ENCODE measurements at regions not wholly inside any gene's neighbourhood (a gene's known extent, or its start where the extent isn't known, plus 50 kb on each side); places are given as distances from the start of the nearest gene placed in this dataset.
"Not testable (repeated sequence)": the region's sequence is repeated elsewhere in the genome, so short reads cannot be mapped to it uniquely, and the experiment has no call there.

GRCh38 chr2:53610260-53610659 is 157.3 kb upstream of the CHAC2 start:
- DNase-seq: no peak

- peak in 1 of 3 experiments; percentile 40 for DNase-seq
Measured at GRCh38 chr2:53609551-53609950, 158.1 kb upstream of the CHAC2 start.

- DNase-seq: no peak
Measured at GRCh38 chr2:53608293-53608692, 159.3 kb upstream of the CHAC2 start.

GRCh38 chr2:53600815-53601214 is 166.8 kb upstream of the CHAC2 start:
- peak; percentile 19 to 73 (median 29) for DNase-seq

GRCh38 chr2:53586733-53587612 is 180.6 kb upstream of the CHAC2 start:
- not testable (repeated sequence) for DNase-seq

- DNase-seq: no peak
Measured at GRCh38 chr2:53584986-53585385, 182.6 kb upstream of the CHAC2 start.

- DNase-seq: no peak
Measured at GRCh38 chr2:53583583-53583982, 184.0 kb upstream of the CHAC2 start.

GRCh38 chr2:53582556-53582955 is 185.0 kb upstream of the CHAC2 start:
- no peak for DNase-seq

GRCh38 chr2:53576166-53576565 is 191.4 kb upstream of the CHAC2 start:
- no peak for DNase-seq

GRCh38 chr2:53575721-53576124 is 191.9 kb upstream of the CHAC2 start:
- DNase-seq: peak; percentile 10 to 96 (median 73)

GRCh38 chr2:53572696-53573095 is 194.9 kb upstream of the CHAC2 start:
- no peak for DNase-seq

- DNase-seq: peak in 1 of 3 experiments; percentile 22
Measured at GRCh38 chr2:53569957-53570727, 197.5 kb upstream of the CHAC2 start.

GRCh38 chr2:53568469-53568868 is 199.1 kb upstream of the CHAC2 start:
- DNase-seq: no peak

- no peak for DNase-seq
Measured at GRCh38 chr2:53567073-53567472, 200.5 kb upstream of the CHAC2 start.

GRCh38 chr2:53562407-53562806 is 205.2 kb upstream of the CHAC2 start:
- DNase-seq: no peak

- no peak for DNase-seq
Measured at GRCh38 chr2:53561155-53561554, 206.4 kb upstream of the CHAC2 start.

- DNase-seq: no peak
Measured at GRCh38 chr2:53559302-53559966, 208.2 kb upstream of the CHAC2 start.

- DNase-seq: no peak
Measured at GRCh38 chr2:53558867-53559266, 208.7 kb upstream of the CHAC2 start.

GRCh38 chr2:53549497-53549896 is 218.1 kb upstream of the CHAC2 start:
- DNase-seq: no peak

- DNase-seq: peak in 1 of 3 experiments; percentile 32
Measured at GRCh38 chr2:53545604-53546003, 222.0 kb upstream of the CHAC2 start.

- DNase-seq: no peak
Measured at GRCh38 chr2:53544871-53545558, 222.6 kb upstream of the CHAC2 start.

- no peak for DNase-seq
Measured at GRCh38 chr2:53543083-53543482, 224.5 kb upstream of the CHAC2 start.
